Astrocyte (in vitro differentiated cells and primary cell): ENCODE measurements at regions not wholly inside any gene's neighbourhood (a gene's known extent, or its start where the extent isn't known, plus 50 kb on each side); places are given as distances from the start of the nearest gene placed in this dataset.
"Not testable (repeated sequence)": the region's sequence is repeated elsewhere in the genome, so short reads cannot be mapped to it uniquely, and the experiment has no call there.

Source experiments
- DNase-seq: peaks from one replicate; pipeline ENCODE4 v3.0.0-alpha.2; 2010; ENCODE audit warnings: low read depth
- FAIRE-seq: peaks from 2 replicates; lab custom pipeline; 2011; peaks lifted over from hg19 to GRCh38; lab: Jason Lieb, UNC
- H2AFZ ChIP-seq: 2 replicates; pipeline ENCODE4 v1.6.0; 2012; ENCODE audit warnings: low read depth, low read length, inconsistent platforms
- H3K27ac ChIP-seq: 2 replicates; pipeline ENCODE4 v1.5.1; 2011; ENCODE audit warnings: low read depth, low read length, inconsistent platforms
- H3K27me3 ChIP-seq: 2 replicates; pipeline ENCODE4 v1.6.0; 2011; ENCODE audit warnings: low read length, inconsistent platforms; ENCODE audit not compliant: insufficient read depth
- H3K36me3 ChIP-seq: 2 replicates; pipeline ENCODE4 v1.5.1; 2011; ENCODE audit warnings: low read length, inconsistent platforms; ENCODE audit not compliant: insufficient read depth
- H3K4me1 ChIP-seq: 2 replicates; pipeline ENCODE4 v1.5.1; 2011; ENCODE audit warnings: low read length, inconsistent platforms; ENCODE audit not compliant: insufficient read depth
- H3K4me2 ChIP-seq: 2 replicates; pipeline ENCODE4 v1.6.0; 2012; ENCODE audit warnings: low read length, inconsistent platforms
- H3K4me3 ChIP-seq: 2 replicates; pipeline ENCODE4 v1.5.1; 2011; ENCODE audit warnings: low read depth, mild to moderate bottlenecking, low read length, inconsistent platforms; ENCODE audit not compliant: insufficient read depth
- H3K79me2 ChIP-seq: 2 replicates; pipeline ENCODE4 v1.6.0; 2012; ENCODE audit warnings: mild to moderate bottlenecking, low read length, inconsistent platforms; ENCODE audit not compliant: insufficient read depth
- H3K9ac ChIP-seq: 2 replicates; pipeline ENCODE4 v1.6.0; 2012; ENCODE audit warnings: mild to moderate bottlenecking, low read length, inconsistent platforms
- H3K9me3 ChIP-seq: 2 replicates; pipeline ENCODE4 v1.5.1; 2012; ENCODE audit warnings: low read depth, mild to moderate bottlenecking, low read length, inconsistent platforms; ENCODE audit not compliant: insufficient read depth
- H4K20me1 ChIP-seq: 2 replicates; pipeline ENCODE4 v1.6.0; 2012; ENCODE audit warnings: low read length, inconsistent platforms; ENCODE audit not compliant: insufficient read depth
- H3K27ac Mint-ChIP-seq: one replicate; pipeline ENCODE4 v1.8.0; 2021; ENCODE audit warnings: mild to moderate bottlenecking, mixed read lengths; ENCODE audit not compliant: unreplicated experiment
- H3K27me3 Mint-ChIP-seq: one replicate; pipeline ENCODE4 v1.8.0; 2021; ENCODE audit warnings: low read depth, mixed read lengths; ENCODE audit not compliant: unreplicated experiment
- H3K36me3 Mint-ChIP-seq: one replicate; pipeline ENCODE4 v1.8.0; 2021; ENCODE audit warnings: low read depth, mixed read lengths; ENCODE audit not compliant: unreplicated experiment
- H3K4me1 Mint-ChIP-seq: one replicate; pipeline ENCODE4 v1.8.0; 2021; ENCODE audit warnings: low read depth, mixed read lengths; ENCODE audit not compliant: unreplicated experiment
- H3K4me3 Mint-ChIP-seq: one replicate; pipeline ENCODE4 v1.8.0; 2021; ENCODE audit warnings: mild to moderate bottlenecking, moderate library complexity, mixed read lengths; ENCODE audit not compliant: unreplicated experiment
- H3K9me3 Mint-ChIP-seq: one replicate; pipeline ENCODE4 v1.8.0; 2021; ENCODE audit warnings: mild to moderate bottlenecking, mixed read lengths; ENCODE audit not compliant: unreplicated experiment
- EZH2 ChIP-seq: IDR thresholded peaks from 2 replicates; pipeline ENCODE4 v1.6.1; 2012; ENCODE audit warnings: mild to moderate bottlenecking, low read length, inconsistent platforms; ENCODE audit not compliant: insufficient read depth
- TF ChIP-seq, protein P1 (sequence below): IDR thresholded peaks from 2 replicates; pipeline ENCODE4 v1.5.1; 2011; ENCODE audit warnings: low read depth, mild to moderate bottlenecking, inconsistent platforms, low read length, moderate library complexity; ENCODE audit not compliant: insufficient read depth

DNA sequence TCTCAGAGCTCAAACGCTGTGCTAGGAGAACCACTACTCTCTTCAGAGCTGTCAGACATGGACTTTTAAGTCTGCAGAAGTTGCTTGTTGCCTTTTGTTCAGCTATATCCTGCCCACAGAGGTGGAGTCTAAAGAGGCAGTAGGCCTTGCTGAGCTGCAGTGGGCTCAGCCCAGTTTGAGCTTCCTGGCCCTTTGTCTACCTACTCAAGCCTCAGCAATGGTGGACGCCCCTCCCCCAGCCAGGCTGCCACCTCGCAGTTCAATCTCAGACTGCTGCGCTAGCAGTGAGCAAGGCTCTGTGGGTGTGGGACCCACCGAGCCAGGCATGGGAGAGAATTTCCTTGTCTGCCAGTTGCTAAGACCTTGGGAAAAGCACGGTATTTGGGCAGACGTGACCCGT, 426.2 kb downstream of the PIK3C3 start:
- not testable (repeated sequence) for H4K20me1 ChIP-seq, FAIRE-seq, H3K4me1 ChIP-seq, H3K9me3 Mint-ChIP-seq, H3K4me2 ChIP-seq, H3K36me3 ChIP-seq, H3K4me1 Mint-ChIP-seq, H3K4me3 Mint-ChIP-seq, H3K79me2 ChIP-seq, H3K27me3 Mint-ChIP-seq, DNase-seq, H3K27me3 ChIP-seq, H3K27ac Mint-ChIP-seq, H3K4me3 ChIP-seq, H3K9me3 ChIP-seq, H3K27ac ChIP-seq, H3K9ac ChIP-seq, H3K36me3 Mint-ChIP-seq, H2AFZ ChIP-seq

GRCh38 chr18:42392416-42392815, 437.4 kb downstream of the PIK3C3 start:
- Histone ChIP-seq H4K20me1 (no peaks in the 10 kb centered on the region), H3K79me2 (no peaks in the 10 kb centered on the region), H3K9me3 (no peaks in the 10 kb centered on the region), H3K9ac (no peak overlapping the region), H3K36me3 (no peaks in the 10 kb centered on the region), H3K4me2 (no peak overlapping the region), H2AFZ (no peak overlapping the region), H3K4me3 (no peak overlapping the region), H3K27me3 (no peaks in the 10 kb centered on the region), H3K4me1 (no peaks in the 10 kb centered on the region), H3K27ac (no peak overlapping the region)
- no peaks in the 10 kb centered on the region for H3K27me3 Mint-ChIP-seq
- H3K36me3 Mint-ChIP-seq: no peaks in the 10 kb centered on the region
- TF ChIP-seq, protein P1, sequence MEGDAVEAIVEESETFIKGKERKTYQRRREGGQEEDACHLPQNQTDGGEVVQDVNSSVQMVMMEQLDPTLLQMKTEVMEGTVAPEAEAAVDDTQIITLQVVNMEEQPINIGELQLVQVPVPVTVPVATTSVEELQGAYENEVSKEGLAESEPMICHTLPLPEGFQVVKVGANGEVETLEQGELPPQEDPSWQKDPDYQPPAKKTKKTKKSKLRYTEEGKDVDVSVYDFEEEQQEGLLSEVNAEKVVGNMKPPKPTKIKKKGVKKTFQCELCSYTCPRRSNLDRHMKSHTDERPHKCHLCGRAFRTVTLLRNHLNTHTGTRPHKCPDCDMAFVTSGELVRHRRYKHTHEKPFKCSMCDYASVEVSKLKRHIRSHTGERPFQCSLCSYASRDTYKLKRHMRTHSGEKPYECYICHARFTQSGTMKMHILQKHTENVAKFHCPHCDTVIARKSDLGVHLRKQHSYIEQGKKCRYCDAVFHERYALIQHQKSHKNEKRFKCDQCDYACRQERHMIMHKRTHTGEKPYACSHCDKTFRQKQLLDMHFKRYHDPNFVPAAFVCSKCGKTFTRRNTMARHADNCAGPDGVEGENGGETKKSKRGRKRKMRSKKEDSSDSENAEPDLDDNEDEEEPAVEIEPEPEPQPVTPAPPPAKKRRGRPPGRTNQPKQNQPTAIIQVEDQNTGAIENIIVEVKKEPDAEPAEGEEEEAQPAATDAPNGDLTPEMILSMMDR: no peak
- no peak for TF ChIP-seq EZH2
- H3K27ac Mint-ChIP-seq: no peak overlapping the region
- DNase-seq: peak; percentile 10
- no peak for FAIRE-seq
- H3K4me1 Mint-ChIP-seq: no peaks in the 10 kb centered on the region
- no peaks in the 10 kb centered on the region for H3K9me3 Mint-ChIP-seq
- no peak overlapping the region for H3K4me3 Mint-ChIP-seq

GRCh38 chr18:42392926-42393325, 437.9 kb downstream of the PIK3C3 start:
- FAIRE-seq (no peak), DNase-seq (no peak)
- Histone ChIP-seq H3K4me3 (no peak overlapping the region), H3K27ac (no peak overlapping the region), H3K9me3 (no peaks in the 10 kb centered on the region), H3K4me2 (no peak overlapping the region), H3K79me2 (no peaks in the 10 kb centered on the region), H3K27me3 (no peaks in the 10 kb centered on the region), H3K9ac (no peak overlapping the region), H4K20me1 (no peaks in the 10 kb centered on the region), H3K36me3 (no peaks in the 10 kb centered on the region), H2AFZ (no peak overlapping the region), H3K4me1 (no peaks in the 10 kb centered on the region)
- Mint-ChIP-seq H3K9me3 (no peaks in the 10 kb centered on the region), H3K4me3 (no peak overlapping the region), H3K4me1 (no peaks in the 10 kb centered on the region), H3K27me3 (no peaks in the 10 kb centered on the region), H3K36me3 (no peaks in the 10 kb centered on the region), H3K27ac (no peak overlapping the region)
- no peak for TF ChIP-seq EZH2
- TF ChIP-seq, protein P1: no peak
